T47D (cell line): ENCODE measurements at regions not wholly inside any gene's neighbourhood (a gene's known extent, or its start where the extent isn't known, plus 50 kb on each side); places are given as distances from the start of the nearest gene placed in this dataset.
A peak's percentile ranks its signal among the peaks of the same experiment; 100 is the strongest.
"Not testable (repeated sequence)": the region's sequence is repeated elsewhere in the genome, so short reads cannot be mapped to it uniquely, and the experiment has no call there.

Source experiments
- DNase-seq, 2 experiments: peaks; one replicate each; pipeline versions ENCODE4 v3.0.0 to v3.0.0-alpha.2; 2011 to 2012; ENCODE audit warnings: low read depth in 1 of 2, low spot score in 1 of 2
- JUND ChIP-seq: IDR thresholded peaks from 2 replicates; pipeline ENCODE4 v1.6.1; 2012; ENCODE audit warnings: low read depth
- in situ Hi-C: cut with HindIII; loops from 2 replicates; pipeline ENCODE4 v1.10.0; 2016; ENCODE audit warnings: low sequenced_read_pairs, low pct_unique_long_range_greater_than_20kb

GRCh38 chr10:130283219-130283545 is 147.0 kb downstream of the GLRX3 start:
- in situ Hi-C loops = no loop called here
- no peak for TF ChIP-seq JUND
- DNase-seq = no peak

- DNase-seq, in situ Hi-C loops: not testable (repeated sequence)
Observed at GRCh38 chr10:130295761-130296160, 159.6 kb downstream of the GLRX3 start.

- in situ Hi-C loops = no loop called here
- no peak for TF ChIP-seq JUND
- DNase-seq = no peak
Observed at GRCh38 chr10:130300608-130301020, 164.4 kb downstream of the GLRX3 start.

- in situ Hi-C loops = no loop called here
- no peak for TF ChIP-seq JUND
- no peak for DNase-seq
Observed at GRCh38 chr10:130301021-130301892, 165.1 kb downstream of the GLRX3 start.

- no peak for TF ChIP-seq JUND
- no peak for DNase-seq
- in situ Hi-C loops = no loop called here
Observed at GRCh38 chr10:130326954-130327353, 190.8 kb downstream of the GLRX3 start.

- in situ Hi-C loops = no loop called here
- TF ChIP-seq JUND = no peak
- DNase-seq = no peak
Observed at GRCh38 chr10:130329792-130330191, 193.6 kb downstream of the GLRX3 start.

- no peak for TF ChIP-seq JUND
- in situ Hi-C loops = no loop called here
- peak in 1 of 2 experiments; percentile 25 for DNase-seq
Observed at GRCh38 chr10:130333185-130333584, 197.0 kb downstream of the GLRX3 start.

GRCh38 chr10:130335336-130335735 is 199.1 kb downstream of the GLRX3 start:
- DNase-seq = no peak
- no peak for TF ChIP-seq JUND
- in situ Hi-C loops = no loop called here

GRCh38 chr10:130336617-130337304 is 200.6 kb downstream of the GLRX3 start:
- TF ChIP-seq JUND = no peak
- no peak for DNase-seq
- in situ Hi-C loops = no loop called here

- in situ Hi-C loops = no loop called here
- no peak for DNase-seq
- no peak for TF ChIP-seq JUND
Observed at GRCh38 chr10:130337305-130337640, 201.1 kb downstream of the GLRX3 start.

- DNase-seq = no peak
- in situ Hi-C loops = no loop called here
- TF ChIP-seq JUND = no peak
Observed at GRCh38 chr10:130337696-130338635, 201.8 kb downstream of the GLRX3 start.

GRCh38 chr10:130338636-130339024 is 202.4 kb downstream of the GLRX3 start:
- in situ Hi-C loops = no loop called here

More at GRCh38 chr10:130338636-130339024, 202.4 kb downstream of the GLRX3 start:
- no peak for DNase-seq
- no peak for TF ChIP-seq JUND
